ENCODE measurements at regions not wholly inside any gene's neighbourhood (a gene's known extent, or its start where the extent isn't known, plus 50 kb on each side); places are given as distances from the start of the nearest gene placed in this dataset.

GRCh38 chr12:115199831-115200230 lies 515.9 kb upstream of the TBX3 start:
- Mint-ChIP-seq H3K4me3 (no peak overlapping the region), H3K27me3 (no peaks in the 10 kb centered on the region), H3K9me3 (peaks cover 3 to 12% (median 7%) of the 10 kb centered on the region in 5 donors), H3K36me3 (no peaks in the 10 kb centered on the region), H3K27ac (no peak overlapping the region), H3K4me1 (no peaks in the 10 kb centered on the region)
- POLR2A ChIA-PET, result no interaction called here
- H3K27ac ChIP-seq (ENCODE audit: low read depth, low read length), result no peak overlapping the region
- H3K4me1 ChIP-seq (ENCODE audit: insufficient read depth, low read length), result no peaks in the 10 kb centered on the region
- CTCF ChIA-PET, result no interaction called here
- no peak for DNase-seq
- H3K9me3 ChIP-seq (ENCODE audit: low read length), result no peaks in the 10 kb centered on the region
- H3K27me3 ChIP-seq (ENCODE audit: insufficient read depth, low read length, poor library complexity, severe bottlenecking), result no peaks in the 10 kb centered on the region
- no peak overlapping the region for H3K4me3 ChIP-seq (ENCODE audit: low read length)
- H3K36me3 ChIP-seq (ENCODE audit: insufficient read depth, low read length), result no peaks in the 10 kb centered on the region

- DNase-seq, result no peak
- Histone ChIP-seq H3K36me3 (ENCODE audit: insufficient read depth, low read length) (no peaks in the 10 kb centered on the region), H3K9me3 (ENCODE audit: low read length) (no peaks in the 10 kb centered on the region), H3K27me3 (ENCODE audit: insufficient read depth, low read length, poor library complexity, severe bottlenecking) (no peaks in the 10 kb centered on the region), H3K4me3 (ENCODE audit: low read length) (no peak overlapping the region), H3K4me1 (ENCODE audit: insufficient read depth, low read length) (no peaks in the 10 kb centered on the region), H3K27ac (ENCODE audit: low read depth, low read length) (no peak overlapping the region)
- Mint-ChIP-seq H3K27ac (no peak overlapping the region), H3K4me1 (no peaks in the 10 kb centered on the region), H3K4me3 (no peak overlapping the region), H3K9me3 (peaks cover 4 to 12% (median 9%) of the 10 kb centered on the region in 5 donors), H3K27me3 (no peaks in the 10 kb centered on the region), H3K36me3 (no peaks in the 10 kb centered on the region)
- POLR2A ChIA-PET, result no interaction called here
- CTCF ChIA-PET, result no interaction called here
Observed at GRCh38 chr12:115194857-115195256, 510.9 kb upstream of the TBX3 start.

GRCh38 chr12:115194448-115194847 lies 510.5 kb upstream of the TBX3 start:
- Histone ChIP-seq H3K4me1 (ENCODE audit: insufficient read depth, low read length) (no peaks in the 10 kb centered on the region), H3K27me3 (ENCODE audit: insufficient read depth, low read length, poor library complexity, severe bottlenecking) (no peaks in the 10 kb centered on the region), H3K4me3 (ENCODE audit: low read length) (no peak overlapping the region), H3K9me3 (ENCODE audit: low read length) (no peaks in the 10 kb centered on the region), H3K36me3 (ENCODE audit: insufficient read depth, low read length) (no peaks in the 10 kb centered on the region), H3K27ac (ENCODE audit: low read depth, low read length) (no peak overlapping the region)
- Mint-ChIP-seq H3K9me3 (peaks cover 4 to 12% (median 9%) of the 10 kb centered on the region in 5 donors), H3K27me3 (no peaks in the 10 kb centered on the region), H3K4me1 (no peaks in the 10 kb centered on the region), H3K27ac (no peak overlapping the region), H3K36me3 (no peaks in the 10 kb centered on the region), H3K4me3 (no peak overlapping the region)
- POLR2A ChIA-PET, result no interaction called here
- no peak for DNase-seq
- CTCF ChIA-PET, result no interaction called here

- Mint-ChIP-seq H3K4me1 (no peaks in the 10 kb centered on the region), H3K9me3 (peaks cover 0 to 8% (median 5%) of the 10 kb centered on the region in 5 donors), H3K27ac (no peak overlapping the region), H3K4me3 (no peak overlapping the region), H3K36me3 (no peaks in the 10 kb centered on the region), H3K27me3 (peaks cover 0 to 1% of the 10 kb centered on the region in 2 donors)
- ChIA-PET CTCF (no interaction called here), POLR2A (no interaction called here)
- Histone ChIP-seq H3K27me3 (ENCODE audit: insufficient read depth, low read length, poor library complexity, severe bottlenecking) (no peaks in the 10 kb centered on the region), H3K4me1 (ENCODE audit: insufficient read depth, low read length) (no peaks in the 10 kb centered on the region), H3K36me3 (ENCODE audit: insufficient read depth, low read length) (no peaks in the 10 kb centered on the region), H3K9me3 (ENCODE audit: low read length) (no peaks in the 10 kb centered on the region), H3K4me3 (ENCODE audit: low read length) (no peak overlapping the region), H3K27ac (ENCODE audit: low read depth, low read length) (no peak overlapping the region)
- no peak for DNase-seq
Observed at GRCh38 chr12:115191342-115191741, 507.4 kb upstream of the TBX3 start.

GRCh38 chr12:115190010-115190770 lies 506.2 kb upstream of the TBX3 start:
- H3K4me1 Mint-ChIP-seq, result no peaks in the 10 kb centered on the region

GRCh38 chr12:115185506-115185905 lies 501.5 kb upstream of the TBX3 start:
- Histone ChIP-seq H3K36me3 (ENCODE audit: insufficient read depth, low read length) (no peaks in the 10 kb centered on the region), H3K27me3 (ENCODE audit: insufficient read depth, low read length, poor library complexity, severe bottlenecking) (no peaks in the 10 kb centered on the region), H3K4me3 (ENCODE audit: low read length) (no peak overlapping the region), H3K4me1 (ENCODE audit: insufficient read depth, low read length) (no peaks in the 10 kb centered on the region), H3K9me3 (ENCODE audit: low read length) (no peaks in the 10 kb centered on the region), H3K27ac (ENCODE audit: low read depth, low read length) (no peak overlapping the region)
- POLR2A ChIA-PET, result no interaction called here
- Mint-ChIP-seq H3K9me3 (peaks cover 2 to 8% (median 5%) of the 10 kb centered on the region in 5 donors), H3K4me3 (no peak overlapping the region), H3K4me1 (no peaks in the 10 kb centered on the region), H3K27me3 (peaks cover 0 to 1% of the 10 kb centered on the region in 2 donors), H3K27ac (no peak overlapping the region), H3K36me3 (no peaks in the 10 kb centered on the region)
- CTCF ChIA-PET, result no interaction called here
- DNase-seq, result no peak

More at GRCh38 chr12:115190010-115190770, 506.2 kb upstream of the TBX3 start:
- peaks cover 0 to 12% (median 6%) of the 10 kb centered on the region in 5 donors for H3K9me3 Mint-ChIP-seq
- H3K27me3 Mint-ChIP-seq, result peaks cover 0 to 1% of the 10 kb centered on the region in 2 donors
- H3K36me3 Mint-ChIP-seq, result no peaks in the 10 kb centered on the region
- DNase-seq, result no peak
- no peak overlapping the region for H3K27ac ChIP-seq (ENCODE audit: low read depth, low read length)
- CTCF ChIA-PET, result no interaction called here
- no peak overlapping the region for H3K4me3 Mint-ChIP-seq
- no peaks in the 10 kb centered on the region for H3K27me3 ChIP-seq (ENCODE audit: insufficient read depth, low read length, poor library complexity, severe bottlenecking)
- H3K9me3 ChIP-seq (ENCODE audit: low read length), result no peaks in the 10 kb centered on the region
- H3K36me3 ChIP-seq (ENCODE audit: insufficient read depth, low read length), result no peaks in the 10 kb centered on the region
- POLR2A ChIA-PET, result no interaction called here
- H3K4me3 ChIP-seq (ENCODE audit: low read length), result no peak overlapping the region
- H3K4me1 ChIP-seq (ENCODE audit: insufficient read depth, low read length), result no peaks in the 10 kb centered on the region
- H3K27ac Mint-ChIP-seq, result no peak overlapping the region

GRCh38 chr12:115183752-115184151 lies 499.8 kb upstream of the TBX3 start:
- POLR2A ChIA-PET, result no interaction called here
- no peak for DNase-seq
- Mint-ChIP-seq H3K36me3 (no peaks in the 10 kb centered on the region), H3K27ac (no peak overlapping the region), H3K27me3 (peaks cover 0 to 1% of the 10 kb centered on the region in 2 donors), H3K4me3 (no peak overlapping the region), H3K9me3 (peaks cover 2 to 8% (median 3%) of the 10 kb centered on the region in 5 donors), H3K4me1 (no peaks in the 10 kb centered on the region)
- H3K9me3 ChIP-seq (ENCODE audit: low read length), result no peaks in the 10 kb centered on the region
- no peaks in the 10 kb centered on the region for H3K36me3 ChIP-seq (ENCODE audit: insufficient read depth, low read length)
- H3K4me3 ChIP-seq (ENCODE audit: low read length), result no peak overlapping the region
- H3K4me1 ChIP-seq (ENCODE audit: insufficient read depth, low read length), result no peaks in the 10 kb centered on the region
- no peak overlapping the region for H3K27ac ChIP-seq (ENCODE audit: low read depth, low read length)
- H3K27me3 ChIP-seq (ENCODE audit: insufficient read depth, low read length, poor library complexity, severe bottlenecking), result no peaks in the 10 kb centered on the region
- CTCF ChIA-PET, result no interaction called here

- H3K9me3 Mint-ChIP-seq, result peaks cover 0 to 4% (median 0%) of the 10 kb centered on the region in 5 donors
- H3K4me1 Mint-ChIP-seq, result no peaks in the 10 kb centered on the region
- no peak overlapping the region for H3K4me3 Mint-ChIP-seq
- Histone ChIP-seq H3K9me3 (ENCODE audit: low read length) (no peaks in the 10 kb centered on the region), H3K4me3 (ENCODE audit: low read length) (no peak overlapping the region), H3K27me3 (ENCODE audit: insufficient read depth, low read length, poor library complexity, severe bottlenecking) (no peaks in the 10 kb centered on the region), H3K4me1 (ENCODE audit: insufficient read depth, low read length) (no peaks in the 10 kb centered on the region), H3K27ac (ENCODE audit: low read depth, low read length) (no peak overlapping the region), H3K36me3 (ENCODE audit: insufficient read depth, low read length) (no peaks in the 10 kb centered on the region)
- no peak for DNase-seq
- ChIA-PET POLR2A (no interaction called here), CTCF (no interaction called here)
- H3K27ac Mint-ChIP-seq, result no peak overlapping the region
- no peaks in the 10 kb centered on the region for H3K27me3 Mint-ChIP-seq
- no peaks in the 10 kb centered on the region for H3K36me3 Mint-ChIP-seq
Observed at GRCh38 chr12:115177899-115178298, 493.9 kb upstream of the TBX3 start.

Measured in CD8-positive, alpha-beta memory T cell (primary cell).